SU-DHL-6 (cell line): ENCODE measurements at regions not wholly inside any gene's neighbourhood (a gene's known extent, or its start where the extent isn't known, plus 50 kb on each side); places are given as distances from the start of the nearest gene placed in this dataset.

Source experiments
- H2AFZ ChIP-seq: fragments of 200-600 bp; sonication (generic); 2 replicates; pipeline ENCODE4 v1.6.1; 2014; ENCODE audit warnings: low read depth, mild to moderate bottlenecking, moderate library complexity, mixed read lengths, antibody characterized with exemption, low read length; ENCODE audit not compliant: severe bottlenecking
- H3F3A ChIP-seq: fragments of 200-600 bp; shearing (Covaris generic); 2 replicates; pipeline ENCODE4 v1.6.0; 2016; ENCODE audit warnings: antibody characterized with exemption, mild to moderate bottlenecking; ENCODE audit not compliant: insufficient read depth
- H3K27ac ChIP-seq: fragments of 200-600 bp; sonication (generic); 2 replicates; pipeline ENCODE4 v1.5.1; 2016; ENCODE audit warnings: low read depth, mild to moderate bottlenecking, low read length, moderate library complexity, mixed read lengths
- H3K27me3 ChIP-seq: fragments of 200-600 bp; sonication (generic), shearing (Covaris generic); 2 replicates; pipeline ENCODE4 v1.6.0; 2014; ENCODE audit warnings: mild to moderate bottlenecking, low read length
- H3K36me3 ChIP-seq: fragments of 200-600 bp; sonication (generic); 2 replicates; pipeline ENCODE4 v1.6.1; 2014; ENCODE audit warnings: mild to moderate bottlenecking, low read length, mixed read lengths
- H3K4me2 ChIP-seq: fragments of 300-600, 200-600 bp; shearing (Covaris generic), sonication (generic); 2 replicates; pipeline ENCODE4 v1.6.0; 2014; ENCODE audit warnings: low read length, low read depth, mild to moderate bottlenecking; ENCODE audit not compliant: poor library complexity, severe bottlenecking
- H3K4me3 ChIP-seq: fragments of 200-600 bp; sonication (generic); 2 replicates; pipeline ENCODE4 v1.5.1; 2014; ENCODE audit warnings: antibody characterized with exemption, low read length, mild to moderate bottlenecking, mixed read lengths; ENCODE audit not compliant: insufficient read depth, poor library complexity, severe bottlenecking
- H3K79me2 ChIP-seq: fragments of 200-600 bp; sonication (generic); 2 replicates; pipeline ENCODE4 v1.6.1; 2014; ENCODE audit warnings: mild to moderate bottlenecking, low read length, moderate library complexity; ENCODE audit not compliant: insufficient read depth
- H3K9ac ChIP-seq: fragments of 200-600 bp; sonication (generic); 2 replicates; pipeline ENCODE4 v1.7.0; 2014; ENCODE audit warnings: mild to moderate bottlenecking, low read length
- H3K9me2 ChIP-seq: fragments of 200-600 bp; sonication (generic); replicated peaks from 2 replicates; pipeline ENCODE4 v1.6.1; 2014; ENCODE audit warnings: low read length; ENCODE audit not compliant: insufficient read depth
- H3K9me3 ChIP-seq: fragments of 200-600 bp; sonication (generic); 2 replicates; pipeline ENCODE4 v1.6.1; 2014; ENCODE audit warnings: low read length, mixed read lengths; ENCODE audit not compliant: insufficient read depth
- H4K20me1 ChIP-seq: fragments of 200-600 bp; sonication (generic); 2 replicates; pipeline ENCODE4 v1.6.1; 2014; ENCODE audit warnings: low read depth, mild to moderate bottlenecking, antibody characterized with exemption, low read length, moderate library complexity, mixed read lengths
- CTCF ChIP-seq: fragments of 200-600 bp; sonication (generic); IDR thresholded peaks from one replicate; pipeline ENCODE4 v1.5.1; 2017; ENCODE audit warnings: antibody characterized with exemption, mild to moderate bottlenecking, low read length, moderate library complexity; ENCODE audit not compliant: insufficient read depth, poor library complexity, severe bottlenecking
- EZH2phosphoT487 ChIP-seq: fragments of 200-600 bp; sonication (generic), shearing (Covaris generic); conservative IDR thresholded peaks from 2 replicates; pipeline ENCODE4 v1.6.1; 2018; ENCODE audit warnings: mild to moderate bottlenecking, antibody characterized with exemption, low read length, moderate library complexity, mixed read lengths

- H3K4me2 ChIP-seq, result no peak overlapping the region
- H3K4me3 ChIP-seq, result no peak overlapping the region
- H3K9me3 ChIP-seq, result no peaks in the 10 kb centered on the region
- no peaks in the 10 kb centered on the region for H3K27me3 ChIP-seq
- no peak for TF ChIP-seq CTCF
- TF ChIP-seq EZH2phosphoT487, result no peak
- no peaks in the 10 kb centered on the region for H3F3A ChIP-seq
- H3K36me3 ChIP-seq, result no peaks in the 10 kb centered on the region
- no peak overlapping the region for H3K9ac ChIP-seq
- H4K20me1 ChIP-seq, result no peaks in the 10 kb centered on the region
- H3K79me2 ChIP-seq, result no peaks in the 10 kb centered on the region
- no peaks in the 10 kb centered on the region for H3K9me2 ChIP-seq
- H3K27ac ChIP-seq, result no peak overlapping the region
- H2AFZ ChIP-seq, result no peak overlapping the region
These were observed 82.1 kb upstream of the SHISA3 start for GRCh38 chr4:42315231-42315630.

GRCh38 chr4:42320822-42321388 lies 76.4 kb upstream of the SHISA3 start:
- H3K27me3 ChIP-seq, result no peaks in the 10 kb centered on the region
- H3K36me3 ChIP-seq, result no peaks in the 10 kb centered on the region
- no peaks in the 10 kb centered on the region for H3K9me3 ChIP-seq
- no peaks in the 10 kb centered on the region for H3K79me2 ChIP-seq
- H2AFZ ChIP-seq, result no peak overlapping the region
- H3K9ac ChIP-seq, result no peak overlapping the region
- H3F3A ChIP-seq, result no peaks in the 10 kb centered on the region
- H3K4me3 ChIP-seq, result no peak overlapping the region
- H3K4me2 ChIP-seq, result no peak overlapping the region
- no peaks in the 10 kb centered on the region for H4K20me1 ChIP-seq
- no peak for TF ChIP-seq EZH2phosphoT487
- TF ChIP-seq CTCF, result no peak
- no peaks in the 10 kb centered on the region for H3K9me2 ChIP-seq
- H3K27ac ChIP-seq, result no peak overlapping the region

- Histone ChIP-seq H3K79me2 (no peaks in the 10 kb centered on the region), H3K4me2 (no peak overlapping the region), H3K9ac (no peak overlapping the region), H3K36me3 (no peaks in the 10 kb centered on the region), H3K27me3 (no peaks in the 10 kb centered on the region), H3F3A (no peaks in the 10 kb centered on the region), H2AFZ (no peak overlapping the region), H3K9me2 (no peaks in the 10 kb centered on the region), H3K27ac (no peak overlapping the region), H4K20me1 (no peaks in the 10 kb centered on the region), H3K4me3 (no peak overlapping the region), H3K9me3 (no peaks in the 10 kb centered on the region)
- TF ChIP-seq CTCF (no peak), EZH2phosphoT487 (no peak)
These were observed 71.2 kb upstream of the SHISA3 start for GRCh38 chr4:42326040-42326439.
